DMS79 treated with DMSO at 0.1 percent for 48 hours (cell line): ENCODE measurements at regions not wholly inside any gene's neighbourhood (a gene's known extent, or its start where the extent isn't known, plus 50 kb on each side); places are given as distances from the start of the nearest gene placed in this dataset.
"Not testable (repeated sequence)": the region's sequence is repeated elsewhere in the genome, so short reads cannot be mapped to it uniquely, and the experiment has no call there.

Experiments used
- DNase-seq: peaks from one replicate; lab custom pipeline; 2025; lab: John Stamatoyannopoulos, UW

GRCh38 chr2:173467751-173468150, 113.1 kb downstream of the CDCA7 start:
- DNase-seq, result no peak

GRCh38 chr2:173468266-173468793, 113.7 kb downstream of the CDCA7 start:
- no peak for DNase-seq

GRCh38 chr2:173472112-173472511, 117.4 kb downstream of the CDCA7 start:
- DNase-seq, result no peak

- DNase-seq, result no peak
Measured at GRCh38 chr2:173483137-173483536, 128.5 kb downstream of the CDCA7 start.

GRCh38 chr2:173488861-173489260, 134.2 kb downstream of the CDCA7 start:
- DNase-seq, result no peak

GRCh38 chr2:173491418-173491817, 136.7 kb downstream of the CDCA7 start:
- no peak for DNase-seq

- DNase-seq, result no peak
Measured at GRCh38 chr2:173493874-173494273, 139.2 kb downstream of the CDCA7 start.

- no peak for DNase-seq
Measured at GRCh38 chr2:173496746-173497145, 142.1 kb downstream of the CDCA7 start.

GRCh38 chr2:173500953-173501352, 146.3 kb downstream of the CDCA7 start:
- no peak for DNase-seq

- DNase-seq, result no peak
Measured at GRCh38 chr2:173502296-173502695, 147.6 kb downstream of the CDCA7 start.

GRCh38 chr2:173511357-173511756, 156.7 kb downstream of the CDCA7 start:
- no peak for DNase-seq

GRCh38 chr2:173511942-173512341, 157.3 kb downstream of the CDCA7 start:
- no peak for DNase-seq

- no peak for DNase-seq
Measured at GRCh38 chr2:173513107-173513727, 158.5 kb downstream of the CDCA7 start.

GRCh38 chr2:173520918-173521317, 166.2 kb downstream of the CDCA7 start:
- DNase-seq, result no peak

- DNase-seq, result no peak
Measured at GRCh38 chr2:173521450-173522192, 166.9 kb downstream of the CDCA7 start.

GRCh38 chr2:173523497-173523896, 168.8 kb downstream of the CDCA7 start:
- DNase-seq, result no peak

GRCh38 chr2:173524256-173524955, 169.7 kb downstream of the CDCA7 start:
- DNase-seq, result no peak

GRCh38 chr2:173532732-173533531, 178.3 kb downstream of the CDCA7 start:
- DNase-seq, result not testable (repeated sequence)

- DNase-seq, result no peak
Measured at GRCh38 chr2:173537694-173538093, 183.0 kb downstream of the CDCA7 start.

GRCh38 chr2:173539615-173540014, 184.9 kb downstream of the CDCA7 start:
- DNase-seq, result no peak

- no peak for DNase-seq
Measured at GRCh38 chr2:173544641-173545363, 190.1 kb downstream of the CDCA7 start.
